GM20000 (cell line): ENCODE measurements at regions not wholly inside any gene's neighbourhood (a gene's known extent, or its start where the extent isn't known, plus 50 kb on each side); places are given as distances from the start of the nearest gene placed in this dataset.
"Not testable (repeated sequence)": the region's sequence is repeated elsewhere in the genome, so short reads cannot be mapped to it uniquely, and the experiment has no call there.

ENCODE experiments used
- DNase-seq: peaks from one replicate; pipeline ENCODE4 v3.0.0; 2012; ENCODE audit warnings: low spot score
- CTCF ChIP-seq: IDR thresholded peaks from 2 replicates; pipeline ENCODE4 v1.5.1; 2012; ENCODE audit warnings: mild to moderate bottlenecking, control low read depth; ENCODE audit errors: extremely low read depth, missing control alignments

GRCh38 chr1:34366875-34367624 is 190.3 kb downstream of the C1orf94 start:
- DNase-seq, result no peak
- no peak for TF ChIP-seq CTCF

- TF ChIP-seq CTCF, result no peak
- no peak for DNase-seq
Measured at GRCh38 chr1:34367954-34368353, 191.2 kb downstream of the C1orf94 start.

DNA sequence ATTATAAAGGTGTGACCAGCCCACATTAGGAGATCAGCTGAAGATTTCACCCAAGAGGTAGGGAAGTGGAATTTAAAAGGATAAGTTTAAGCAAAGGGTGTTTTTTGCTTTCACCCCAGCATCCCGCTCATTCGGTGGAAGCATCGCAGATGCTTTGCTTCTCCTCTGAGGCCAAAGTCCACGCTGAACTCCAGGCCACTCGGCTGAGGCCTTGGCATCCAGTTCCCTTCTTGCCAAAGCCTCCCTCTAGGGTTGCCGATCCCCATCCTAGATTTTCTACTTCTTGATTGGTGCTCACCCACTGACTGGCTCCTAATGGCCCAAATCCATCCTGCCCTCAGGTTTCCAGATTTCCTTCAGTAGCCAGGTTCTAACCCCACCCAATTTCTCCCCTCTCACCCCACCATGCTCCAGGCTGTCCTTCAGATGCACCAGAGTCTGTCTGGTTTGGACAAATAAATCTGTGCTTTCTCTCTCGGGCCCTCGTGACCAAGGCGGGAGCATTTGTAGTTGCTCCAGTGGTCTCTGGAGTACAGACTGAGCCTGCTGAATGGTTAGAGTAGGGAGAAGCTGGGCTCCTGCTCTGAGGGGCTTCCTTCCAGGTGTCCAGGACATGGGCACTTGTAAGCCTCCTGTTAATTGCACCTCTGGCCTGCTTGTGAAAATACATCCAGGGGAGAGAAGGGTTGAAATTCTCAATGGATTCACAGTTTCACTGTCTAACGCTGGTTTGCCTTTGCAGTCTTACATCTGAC is 193.2 kb downstream of the C1orf94 start:
- no peak for TF ChIP-seq CTCF
- DNase-seq, result no peak

DNA sequence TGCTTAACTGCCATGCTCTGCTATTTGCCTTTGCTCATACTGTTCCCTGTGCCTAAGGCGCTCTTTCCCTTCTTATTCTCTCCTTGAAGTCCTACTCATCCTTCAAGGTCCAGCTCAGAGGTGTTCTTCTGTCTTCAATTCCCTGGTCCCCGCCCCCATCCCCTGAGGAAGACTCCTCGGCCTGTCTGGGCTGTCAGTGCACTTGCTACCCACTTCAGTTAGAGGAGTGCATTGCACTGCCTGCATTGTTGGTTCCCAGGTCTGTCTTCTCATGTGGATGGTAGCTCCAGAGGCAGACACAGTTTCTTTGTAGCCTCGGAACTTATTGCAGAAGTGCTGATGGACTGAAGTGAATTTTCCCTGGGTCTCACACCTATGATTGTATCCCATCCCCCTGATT is 194.0 kb downstream of the C1orf94 start:
- no peak for DNase-seq
- TF ChIP-seq CTCF, result no peak

DNA sequence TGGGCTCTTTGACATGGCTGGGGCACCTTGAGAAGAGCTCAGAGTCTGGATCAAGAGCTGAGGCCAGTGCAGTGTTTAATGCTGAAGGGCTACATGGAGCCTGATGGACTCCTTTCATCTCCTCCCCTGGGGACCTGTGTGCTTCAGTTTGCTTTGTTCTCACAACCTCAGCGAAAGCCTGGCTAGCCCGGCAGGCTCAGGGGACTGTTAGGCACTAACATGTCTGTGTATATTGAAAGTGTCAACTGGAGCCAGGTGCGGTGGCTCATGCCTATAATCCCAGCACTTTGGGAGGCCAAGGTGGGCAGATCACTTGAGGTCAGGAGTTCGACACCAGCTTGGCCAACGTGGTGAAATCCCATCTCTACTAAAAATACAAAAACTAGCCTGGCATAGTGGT is 194.5 kb downstream of the C1orf94 start:
- DNase-seq, result not testable (repeated sequence)

DNA sequence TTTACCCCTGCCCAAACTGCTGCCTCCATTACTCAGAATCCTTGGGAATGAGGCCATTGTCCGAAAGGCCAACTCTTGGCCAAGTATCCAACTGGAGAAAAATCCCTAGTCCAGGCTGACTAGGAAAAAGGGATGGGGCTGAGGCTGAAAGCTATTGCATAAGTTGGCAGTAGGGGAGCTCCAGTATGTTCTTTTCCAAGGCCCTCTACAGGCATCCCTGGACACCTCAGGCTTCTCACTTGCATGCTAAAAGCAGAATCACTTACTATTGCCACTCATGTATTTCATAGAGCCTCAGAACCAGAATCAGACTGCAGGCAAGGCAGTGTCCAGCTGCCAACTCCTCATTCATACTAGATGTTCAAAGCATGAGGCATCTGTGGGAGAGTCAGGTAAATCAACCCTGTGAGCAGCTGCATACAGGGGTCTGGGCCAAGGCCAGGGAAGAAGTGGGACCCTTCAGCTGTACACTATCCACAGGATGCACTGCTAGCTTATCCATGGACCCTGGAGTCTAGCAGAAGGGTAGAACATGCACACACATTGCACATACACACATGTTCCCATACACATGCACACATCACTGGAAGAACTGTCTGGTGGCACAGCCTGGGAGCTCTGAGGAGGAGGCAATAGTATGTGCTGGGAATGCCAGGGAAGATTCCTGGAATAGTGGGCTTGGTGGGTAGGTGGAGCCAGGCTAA is 195.3 kb downstream of the C1orf94 start:
- no peak for DNase-seq
- TF ChIP-seq CTCF, result no peak

DNA sequence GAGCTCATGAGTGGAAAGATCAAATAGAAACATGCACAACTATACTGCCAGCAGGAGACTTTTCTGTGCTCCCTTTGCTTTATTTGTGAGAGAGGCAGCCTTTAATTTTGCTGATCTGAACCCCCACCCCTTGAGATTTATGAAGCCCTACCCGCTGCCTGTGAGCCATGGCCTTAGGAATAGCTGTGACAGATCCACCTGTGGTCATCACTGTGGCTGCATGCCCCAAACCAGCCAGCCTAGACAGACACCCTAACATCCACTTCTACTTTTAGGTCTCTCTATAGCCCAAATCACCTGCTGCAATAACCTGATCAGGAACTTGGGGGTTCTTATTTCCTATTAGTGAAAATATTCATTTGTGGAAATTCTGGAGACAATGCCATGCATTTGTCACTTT is 196.2 kb downstream of the C1orf94 start:
- TF ChIP-seq CTCF, result no peak
- no peak for DNase-seq
